HepG2 (cell line): ENCODE measurements at regions not wholly inside any gene's neighbourhood (a gene's known extent, or its start where the extent isn't known, plus 50 kb on each side); places are given as distances from the start of the nearest gene placed in this dataset.

Experiments used
- ERF ChIP-seq: IDR thresholded peaks from 2 replicates; pipeline ENCODE4 v1.6.1; 2018; ENCODE audit warnings: missing biosample characterization, missing genetic modification reagents
- FOXA1 ChIP-seq, 2 experiments: fragments of 450-650 bp in 1 of 2; sonication (generic) in 1 of 2; formaldehyde crosslinking in 1 of 2; IDR thresholded peaks; 2 replicates each; pipeline versions ENCODE4 v1.4.0 to v1.6.1; 2016 to 2020; ENCODE audit warnings: missing genetic modification reagents in 1 of 2
- HIVEP1 ChIP-seq: sonication (generic); formaldehyde crosslinking; IDR thresholded peaks from 2 replicates; pipeline ENCODE4 v1.4.0; 2020; ENCODE audit warnings: mild to moderate bottlenecking, missing genetic modification reagents
- NFE2L2 ChIP-seq: fragments of 150-350 bp; IDR thresholded peaks from 2 replicates; pipeline ENCODE4 v1.6.1; 2014; ENCODE audit warnings: low read length
- ZKSCAN1 ChIP-seq: fragments of 150-350 bp; IDR thresholded peaks from 2 replicates; pipeline ENCODE4 v1.6.1; 2014; ENCODE audit warnings: low read length
- TF ChIP-seq, protein P1 (sequence below): sonication (generic); formaldehyde crosslinking; IDR thresholded peaks from 2 replicates; pipeline ENCODE4 v1.5.0; 2020; ENCODE audit warnings: mild to moderate bottlenecking, missing genetic modification reagents, moderate library complexity

DNA sequence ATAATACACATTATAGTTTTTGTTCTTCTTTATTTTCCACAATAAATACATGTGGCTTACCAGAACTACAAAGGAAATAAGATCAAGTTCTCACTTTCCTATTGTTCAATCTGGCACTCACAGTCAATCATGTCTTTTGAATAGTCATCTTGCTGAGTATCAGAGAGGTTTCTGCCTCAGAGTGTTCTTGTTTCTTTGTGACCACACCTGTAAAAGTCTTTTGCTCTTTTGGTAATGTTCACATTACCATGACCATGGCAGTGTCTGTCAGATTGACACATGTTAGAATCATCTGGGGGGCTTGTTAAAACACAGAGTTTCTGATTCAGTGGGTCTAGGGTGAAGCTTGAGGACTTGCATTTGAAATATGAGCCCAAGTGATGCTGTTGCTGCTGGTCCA is 135.0 kb downstream of the SATB1 start:
- TF ChIP-seq, protein P1, sequence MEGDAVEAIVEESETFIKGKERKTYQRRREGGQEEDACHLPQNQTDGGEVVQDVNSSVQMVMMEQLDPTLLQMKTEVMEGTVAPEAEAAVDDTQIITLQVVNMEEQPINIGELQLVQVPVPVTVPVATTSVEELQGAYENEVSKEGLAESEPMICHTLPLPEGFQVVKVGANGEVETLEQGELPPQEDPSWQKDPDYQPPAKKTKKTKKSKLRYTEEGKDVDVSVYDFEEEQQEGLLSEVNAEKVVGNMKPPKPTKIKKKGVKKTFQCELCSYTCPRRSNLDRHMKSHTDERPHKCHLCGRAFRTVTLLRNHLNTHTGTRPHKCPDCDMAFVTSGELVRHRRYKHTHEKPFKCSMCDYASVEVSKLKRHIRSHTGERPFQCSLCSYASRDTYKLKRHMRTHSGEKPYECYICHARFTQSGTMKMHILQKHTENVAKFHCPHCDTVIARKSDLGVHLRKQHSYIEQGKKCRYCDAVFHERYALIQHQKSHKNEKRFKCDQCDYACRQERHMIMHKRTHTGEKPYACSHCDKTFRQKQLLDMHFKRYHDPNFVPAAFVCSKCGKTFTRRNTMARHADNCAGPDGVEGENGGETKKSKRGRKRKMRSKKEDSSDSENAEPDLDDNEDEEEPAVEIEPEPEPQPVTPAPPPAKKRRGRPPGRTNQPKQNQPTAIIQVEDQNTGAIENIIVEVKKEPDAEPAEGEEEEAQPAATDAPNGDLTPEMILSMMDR (CRISPR knock-in tag): no peak
- no peak for TF ChIP-seq NFE2L2
- no peak for TF ChIP-seq ERF
- TF ChIP-seq HIVEP1: no peak
- TF ChIP-seq FOXA1 (IDR thresholded peaks at IDR 0.05): no peak
- no peak for TF ChIP-seq FOXA1 (CRISPR knock-in tag; IDR thresholded peaks at IDR 0.05)
- TF ChIP-seq ZKSCAN1: no peak
